ENCODE measurements at regions not wholly inside any gene's neighbourhood (a gene's known extent, or its start where the extent isn't known, plus 50 kb on each side); places are given as distances from the start of the nearest gene placed in this dataset.

DNA sequence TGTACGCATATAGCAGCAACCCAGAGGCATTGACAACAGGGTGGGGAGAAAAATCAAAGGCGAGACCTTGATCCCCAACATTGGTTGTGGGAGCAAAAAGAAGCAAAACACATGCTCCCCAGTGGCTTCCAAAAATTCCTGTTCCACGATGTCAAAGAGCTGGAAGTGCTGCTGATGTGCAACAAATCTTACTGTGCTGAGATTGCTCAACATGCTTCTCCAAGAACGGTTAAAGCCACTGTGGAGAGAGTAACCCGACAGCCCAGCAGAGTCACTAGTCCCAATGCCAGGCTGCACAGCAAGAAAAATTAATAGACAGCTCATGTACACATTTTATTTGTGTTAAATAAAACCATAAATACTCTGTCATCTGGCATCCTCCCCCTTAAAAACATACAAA is 179.9 kb upstream of the PFN2 start:
- no peak for TF ChIP-seq CTCF (IDR thresholded peaks at IDR 0.05)
- no peak for TF ChIP-seq POLR2A (IDR thresholded peaks at IDR 0.05)
